ENCODE measurements at regions not wholly inside any gene's neighbourhood (a gene's known extent, or its start where the extent isn't known, plus 50 kb on each side); places are given as distances from the start of the nearest gene placed in this dataset.

GRCh38 chr7:22628112-22628511 lies 98.9 kb upstream of the IL6 start:
- no peak overlapping the region for H2AFZ ChIP-seq
- no peak for TF ChIP-seq CTCF (IDR thresholded peaks at IDR 0.05)
- no peak overlapping the region for H3K4me3 ChIP-seq (ENCODE audit: low read depth, low read length)
- H3K4me1 ChIP-seq = no peaks in the 10 kb centered on the region
- H3K79me2 ChIP-seq = no peaks in the 10 kb centered on the region
- no peak overlapping the region for H3K27ac ChIP-seq
- no peaks in the 10 kb centered on the region for H3K36me3 ChIP-seq (ENCODE audit: control insufficient read depth, insufficient read depth, low read length)
- H3K27me3 ChIP-seq (ENCODE audit: control insufficient read depth, insufficient read depth, low read length) = no peaks in the 10 kb centered on the region
- no peak overlapping the region for H3K9ac ChIP-seq
- H3K4me2 ChIP-seq (ENCODE audit: low read length) = no peak overlapping the region
- H3K9me3 ChIP-seq (ENCODE audit: control insufficient read depth, low read length) = no peaks in the 10 kb centered on the region

GRCh38 chr7:22627136-22627535 lies 99.9 kb upstream of the IL6 start:
- H3K9me3 ChIP-seq (ENCODE audit: control insufficient read depth, low read length) = no peaks in the 10 kb centered on the region
- H3K27me3 ChIP-seq (ENCODE audit: control insufficient read depth, insufficient read depth, low read length) = no peaks in the 10 kb centered on the region
- no peak for TF ChIP-seq CTCF (IDR thresholded peaks at IDR 0.05)
- H3K9ac ChIP-seq = no peak overlapping the region
- no peaks in the 10 kb centered on the region for H3K79me2 ChIP-seq
- no peaks in the 10 kb centered on the region for H3K4me1 ChIP-seq
- H3K27ac ChIP-seq = no peak overlapping the region
- H3K36me3 ChIP-seq (ENCODE audit: control insufficient read depth, insufficient read depth, low read length) = no peaks in the 10 kb centered on the region
- H3K4me3 ChIP-seq (ENCODE audit: low read depth, low read length) = no peak overlapping the region
- no peak overlapping the region for H2AFZ ChIP-seq
- no peak overlapping the region for H3K4me2 ChIP-seq (ENCODE audit: low read length)

GRCh38 chr7:22625251-22625650 lies 101.7 kb upstream of the IL6 start:
- H3K4me3 ChIP-seq (ENCODE audit: low read depth, low read length) = no peak overlapping the region
- no peak overlapping the region for H3K9ac ChIP-seq
- no peaks in the 10 kb centered on the region for H3K4me1 ChIP-seq
- no peaks in the 10 kb centered on the region for H3K27me3 ChIP-seq (ENCODE audit: control insufficient read depth, insufficient read depth, low read length)
- no peaks in the 10 kb centered on the region for H3K36me3 ChIP-seq (ENCODE audit: control insufficient read depth, insufficient read depth, low read length)
- H3K79me2 ChIP-seq = no peaks in the 10 kb centered on the region
- H3K9me3 ChIP-seq (ENCODE audit: control insufficient read depth, low read length) = no peaks in the 10 kb centered on the region
- TF ChIP-seq CTCF (IDR thresholded peaks at IDR 0.05) = no peak
- no peak overlapping the region for H3K4me2 ChIP-seq (ENCODE audit: low read length)
- H3K27ac ChIP-seq = no peak overlapping the region
- H2AFZ ChIP-seq = no peak overlapping the region

GRCh38 chr7:22624781-22625180 lies 102.2 kb upstream of the IL6 start:
- Histone ChIP-seq H3K27ac (no peak overlapping the region), H3K4me2 (ENCODE audit: low read length) (no peak overlapping the region), H3K4me1 (no peaks in the 10 kb centered on the region), H3K4me3 (ENCODE audit: low read depth, low read length) (no peak overlapping the region), H3K36me3 (ENCODE audit: control insufficient read depth, insufficient read depth, low read length) (no peaks in the 10 kb centered on the region), H3K9me3 (ENCODE audit: control insufficient read depth, low read length) (no peaks in the 10 kb centered on the region), H3K27me3 (ENCODE audit: control insufficient read depth, insufficient read depth, low read length) (no peaks in the 10 kb centered on the region), H3K79me2 (no peaks in the 10 kb centered on the region), H3K9ac (no peak overlapping the region), H2AFZ (no peak overlapping the region)
- no peak for TF ChIP-seq CTCF (IDR thresholded peaks at IDR 0.05)

- H3K36me3 ChIP-seq (ENCODE audit: control insufficient read depth, insufficient read depth, low read length) = no peaks in the 10 kb centered on the region
- no peak overlapping the region for H3K4me2 ChIP-seq (ENCODE audit: low read length)
- H3K9ac ChIP-seq = no peak overlapping the region
- no peak overlapping the region for H3K4me3 ChIP-seq (ENCODE audit: low read depth, low read length)
- H3K27me3 ChIP-seq (ENCODE audit: control insufficient read depth, insufficient read depth, low read length) = no peaks in the 10 kb centered on the region
- no peaks in the 10 kb centered on the region for H3K79me2 ChIP-seq
- H3K27ac ChIP-seq = no peak overlapping the region
- no peaks in the 10 kb centered on the region for H3K9me3 ChIP-seq (ENCODE audit: control insufficient read depth, low read length)
- no peak overlapping the region for H2AFZ ChIP-seq
- H3K4me1 ChIP-seq = no peaks in the 10 kb centered on the region
- TF ChIP-seq CTCF (IDR thresholded peaks at IDR 0.05) = no peak
Measured at GRCh38 chr7:22622116-22622785, 104.7 kb upstream of the IL6 start.
